ENCODE measurements at regions not wholly inside any gene's neighbourhood (a gene's known extent, or its start where the extent isn't known, plus 50 kb on each side); places are given as distances from the start of the nearest gene placed in this dataset.
"Not testable (repeated sequence)": the region's sequence is repeated elsewhere in the genome, so short reads cannot be mapped to it uniquely, and the experiment has no call there.

GRCh38 chr9:95785209-95785608, 90.3 kb upstream of the ERCC6L2 start:
- DNase-seq (ENCODE audit: low spot score), result no peak

DNA sequence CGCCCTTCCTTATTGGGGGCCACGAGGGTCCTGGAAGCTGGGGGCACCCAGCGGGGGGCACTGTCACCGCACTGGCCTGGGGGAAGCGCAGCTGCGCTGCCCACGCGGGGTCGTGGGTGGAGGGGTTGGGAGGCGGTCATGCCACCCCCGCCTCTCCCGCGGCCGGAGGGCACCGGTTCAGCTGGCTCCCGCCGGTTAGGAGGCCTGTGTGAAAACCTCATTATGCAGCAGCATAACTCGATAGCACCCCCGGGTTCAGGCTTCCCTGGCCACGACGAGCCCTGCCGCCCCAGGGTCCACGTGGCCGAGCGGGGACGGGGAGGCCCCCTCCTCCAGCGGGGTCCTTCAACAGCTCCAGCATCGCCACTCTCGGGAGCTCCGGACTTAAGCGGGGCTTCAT, 91.2 kb upstream of the ERCC6L2 start:
- no peak for DNase-seq (ENCODE audit: low spot score)

GRCh38 chr9:95783426-95783975, 92.0 kb upstream of the ERCC6L2 start:
- DNase-seq (ENCODE audit: low spot score), result no peak

DNA sequence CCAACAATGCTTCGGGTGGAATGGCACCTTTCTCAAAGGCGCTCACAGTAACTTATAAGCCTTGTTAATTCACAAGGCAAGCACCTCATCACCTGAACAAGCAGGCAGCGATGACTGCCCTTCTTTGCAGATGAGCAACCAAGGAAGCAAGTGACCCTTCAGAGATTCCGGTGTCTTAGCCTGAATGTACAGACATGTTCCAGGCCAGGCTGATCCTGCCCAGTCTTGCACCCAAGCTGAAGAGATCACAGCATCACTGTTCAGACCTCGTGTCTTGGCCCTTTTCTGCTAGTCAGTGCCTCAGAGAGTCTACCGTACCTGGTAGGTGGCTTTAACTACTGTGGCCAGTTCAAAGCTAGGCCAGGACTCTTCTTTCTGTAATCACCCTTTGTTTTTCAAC, 94.7 kb upstream of the ERCC6L2 start:
- no peak for DNase-seq (ENCODE audit: low spot score)

DNA sequence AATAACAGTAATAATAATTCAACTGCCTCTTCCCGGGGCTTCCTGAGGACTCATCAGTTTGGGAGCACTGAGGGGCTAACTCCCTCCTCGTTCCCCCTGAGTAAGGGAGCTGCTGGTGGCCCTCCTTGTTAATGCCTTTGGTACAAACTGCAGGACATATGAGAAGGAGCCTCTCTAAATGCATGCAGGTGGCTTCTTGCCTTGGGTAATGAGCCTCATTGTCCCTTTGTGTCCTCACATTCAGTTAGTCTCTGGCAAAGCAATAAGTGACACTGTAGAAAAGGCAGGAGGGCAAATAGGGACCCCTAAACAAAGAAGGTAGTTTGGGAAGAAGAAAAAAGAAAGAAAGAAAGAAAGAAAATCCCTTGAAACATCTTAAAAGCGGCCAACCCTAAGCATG, 95.4 kb upstream of the ERCC6L2 start:
- DNase-seq (ENCODE audit: low spot score), result no peak

GRCh38 chr9:95779597-95779996, 95.9 kb upstream of the ERCC6L2 start:
- not testable (repeated sequence) for DNase-seq (ENCODE audit: low spot score)

DNA sequence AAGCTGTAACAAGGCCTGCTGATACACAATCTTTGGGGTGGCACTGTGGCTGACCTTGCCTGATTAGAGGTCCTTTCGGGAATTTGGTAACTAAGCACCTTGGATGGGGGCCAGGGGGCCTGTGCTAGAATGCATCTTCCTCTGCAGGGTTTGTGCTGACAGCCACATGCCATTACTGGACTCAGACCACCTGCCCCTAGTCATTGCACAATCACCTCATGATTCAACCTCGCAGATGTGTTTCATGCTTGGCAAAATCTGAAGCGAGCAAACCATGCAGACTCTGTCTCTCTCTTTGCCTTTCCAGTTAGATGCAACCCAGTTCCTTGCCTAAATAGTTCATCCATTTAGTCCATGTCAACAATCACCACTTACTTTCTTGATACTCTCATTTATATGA, 96.5 kb upstream of the ERCC6L2 start:
- no peak for DNase-seq (ENCODE audit: low spot score)

- no peak for DNase-seq (ENCODE audit: low spot score)
Measured at GRCh38 chr9:95777136-95777535, 98.4 kb upstream of the ERCC6L2 start.

GRCh38 chr9:95776176-95776575, 99.3 kb upstream of the ERCC6L2 start:
- DNase-seq (ENCODE audit: low spot score), result no peak

- DNase-seq (ENCODE audit: low spot score), result no peak
Measured at GRCh38 chr9:95775191-95775590, 100.3 kb upstream of the ERCC6L2 start.

DNA sequence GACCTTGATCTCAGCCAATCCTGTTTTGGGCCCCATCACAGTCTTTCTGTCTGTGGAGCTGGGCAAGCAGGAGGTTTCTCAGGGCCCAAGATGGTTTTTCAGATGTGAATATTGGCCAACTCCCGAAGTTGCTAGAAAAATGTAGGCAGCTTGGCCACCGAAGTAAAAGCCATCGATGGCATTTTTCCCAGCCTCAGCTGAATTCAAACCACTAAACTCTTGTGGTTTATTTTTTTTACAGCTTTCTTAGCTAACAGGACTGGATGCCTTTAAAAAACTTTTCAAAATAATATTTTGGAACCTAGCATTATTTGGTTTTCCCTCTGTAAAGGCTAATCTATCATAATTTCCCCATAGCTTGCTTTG, 102.5 kb upstream of the ERCC6L2 start:
- DNase-seq (ENCODE audit: low spot score), result no peak

- no peak for DNase-seq (ENCODE audit: low spot score)
Measured at GRCh38 chr9:95772320-95773052, 103.0 kb upstream of the ERCC6L2 start.

DNA sequence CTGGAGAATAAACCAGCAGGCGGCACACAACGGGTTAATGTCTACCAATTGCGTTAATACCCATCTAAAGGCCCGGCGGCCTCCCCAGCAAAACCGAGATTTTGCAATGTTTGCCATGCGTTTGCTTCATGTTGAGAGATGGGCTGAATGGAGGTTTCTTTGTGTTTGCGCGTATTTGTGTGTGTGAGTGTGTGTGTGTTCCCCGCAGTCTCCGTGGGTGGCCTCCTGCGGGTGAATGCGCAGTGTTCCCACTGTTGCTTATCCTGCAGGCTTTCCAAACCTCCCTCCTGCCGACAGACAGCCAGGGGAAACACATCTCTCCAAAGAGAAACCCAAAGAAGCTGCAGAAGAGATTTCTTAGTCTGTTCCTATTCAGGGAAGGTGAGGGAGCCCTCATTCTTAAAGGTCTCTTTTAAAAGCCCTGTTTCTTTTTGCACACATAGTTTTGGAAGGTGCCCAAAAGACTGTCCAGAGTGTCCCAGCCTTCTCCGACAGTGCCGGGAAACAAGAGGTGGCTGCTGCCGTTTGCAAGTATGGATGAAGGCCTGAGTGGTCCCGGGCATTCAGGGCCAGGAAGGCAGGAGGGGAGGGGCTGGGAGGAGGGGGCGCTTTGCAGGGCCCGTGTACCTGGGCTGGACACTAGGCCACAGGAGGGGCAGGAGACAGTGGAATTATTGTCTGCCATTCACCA, 103.8 kb upstream of the ERCC6L2 start:
- no peak for DNase-seq (ENCODE audit: low spot score)

DNA sequence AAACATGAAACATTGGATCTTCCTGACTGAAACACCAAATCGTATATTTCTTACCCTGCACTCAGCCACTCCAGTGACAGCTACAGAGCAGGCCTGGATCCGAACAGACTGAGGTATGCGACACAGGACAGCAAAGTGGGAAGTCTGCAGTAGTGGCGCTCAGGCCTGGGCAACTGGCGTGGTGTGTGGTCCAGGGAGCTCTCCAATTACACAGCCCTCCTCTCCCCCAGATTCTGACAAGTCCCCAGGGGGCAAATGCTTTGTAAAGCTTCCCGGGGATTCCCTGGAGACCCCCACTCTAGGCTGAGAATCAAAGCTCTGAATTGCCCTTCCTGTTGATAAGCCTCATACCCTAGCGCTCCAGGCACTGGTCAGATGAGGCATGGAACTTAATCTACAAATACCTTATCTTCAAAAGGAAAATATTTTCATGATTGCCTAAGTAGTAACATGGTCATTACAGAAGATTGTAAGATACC, 104.8 kb upstream of the ERCC6L2 start:
- no peak for DNase-seq (ENCODE audit: low spot score)

- DNase-seq (ENCODE audit: low spot score), result no peak
Measured at GRCh38 chr9:95769909-95770433, 105.5 kb upstream of the ERCC6L2 start.

DNA sequence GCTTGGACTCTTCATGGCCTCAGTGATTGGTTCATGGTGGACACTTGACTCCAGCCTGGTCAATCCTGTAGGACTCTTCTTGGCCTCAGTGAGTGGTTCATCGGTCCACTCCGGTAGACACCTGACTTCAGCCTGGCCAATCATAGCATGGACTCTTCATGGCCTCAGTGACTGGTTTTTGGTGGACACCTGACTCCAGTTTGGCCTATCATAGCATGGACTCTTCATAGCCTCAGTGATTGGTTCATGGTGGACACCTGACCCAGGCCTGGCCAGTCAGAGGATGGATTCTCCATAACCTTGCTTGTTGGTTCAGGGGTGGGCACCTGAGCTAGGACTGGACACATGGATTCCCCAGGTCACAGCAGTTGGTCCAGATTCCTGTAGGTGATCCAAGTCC, 106.0 kb upstream of the ERCC6L2 start:
- DNase-seq (ENCODE audit: low spot score), result no peak

GRCh38 chr9:95766906-95767305, 108.6 kb upstream of the ERCC6L2 start:
- DNase-seq (ENCODE audit: low spot score), result no peak

GRCh38 chr9:95764533-95765319, 110.8 kb upstream of the ERCC6L2 start:
- no peak for DNase-seq (ENCODE audit: low spot score)

GRCh38 chr9:95763983-95764382, 111.5 kb upstream of the ERCC6L2 start:
- DNase-seq (ENCODE audit: low spot score), result no peak

DNA sequence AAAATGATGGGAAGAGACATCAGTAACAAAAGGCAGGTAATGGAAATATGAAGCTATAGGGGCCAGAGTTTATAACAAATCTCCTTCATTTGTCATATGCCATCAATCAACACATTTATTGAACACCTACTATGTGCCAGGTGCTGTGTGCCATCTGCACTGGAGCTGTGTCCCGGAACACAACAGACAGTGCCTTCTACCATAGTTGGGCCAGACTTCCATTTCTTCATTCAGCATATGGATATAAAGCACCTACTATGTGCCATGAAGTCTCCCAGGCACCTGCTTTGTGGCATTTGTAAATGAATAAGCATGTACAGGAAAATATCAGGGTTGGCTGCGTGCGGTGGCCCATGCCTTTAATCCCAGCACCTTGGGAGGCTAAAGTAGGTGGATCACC, 112.5 kb upstream of the ERCC6L2 start:
- DNase-seq (ENCODE audit: low spot score), result no peak

GRCh38 chr9:95762322-95762721, 113.2 kb upstream of the ERCC6L2 start:
- DNase-seq (ENCODE audit: low spot score), result no peak

GRCh38 chr9:95760791-95761190, 114.7 kb upstream of the ERCC6L2 start:
- DNase-seq (ENCODE audit: low spot score), result no peak

Data from mesenteric fat pad (tissue), 1 donor.